NCI-H82 treated with DMSO at 0.1 percent for 48 hours (cell line): ENCODE measurements at regions not wholly inside any gene's neighbourhood (a gene's known extent, or its start where the extent isn't known, plus 50 kb on each side); places are given as distances from the start of the nearest gene placed in this dataset.
A peak's percentile ranks its signal among the peaks of the same experiment; 100 is the strongest.

ENCODE experiments used
- DNase-seq: peaks from one replicate; lab custom pipeline; 2025; ENCODE audit not compliant: unreplicated experiment; lab: John Stamatoyannopoulos, UW

- no peak for DNase-seq
These were observed 215.5 kb downstream of the IRX1 start for GRCh38 chr5:3811116-3811515.

GRCh38 chr5:3818624-3819023 is 223.0 kb downstream of the IRX1 start:
- no peak for DNase-seq

GRCh38 chr5:3825531-3826451 is 230.2 kb downstream of the IRX1 start:
- DNase-seq = no peak

DNA sequence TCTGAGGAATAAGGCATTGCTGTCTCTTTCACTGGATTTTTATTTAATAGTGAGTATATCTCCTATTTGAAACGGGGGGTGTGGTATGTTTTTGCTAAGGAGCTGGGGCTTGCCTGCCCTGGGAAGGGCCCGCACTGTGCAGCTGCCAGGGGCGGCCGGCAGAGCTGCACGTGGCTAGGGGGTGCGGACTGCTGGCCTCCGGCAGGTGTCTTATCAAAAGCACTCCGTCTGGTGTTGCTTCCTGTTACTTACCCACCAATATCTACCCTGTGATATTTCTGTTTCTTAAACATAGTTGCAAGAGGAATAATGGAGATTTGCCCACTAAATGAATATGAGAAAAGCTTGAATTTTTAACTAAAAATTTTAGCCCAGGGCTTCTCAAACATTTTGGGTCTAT is 232.0 kb downstream of the IRX1 start:
- no peak for DNase-seq

DNA sequence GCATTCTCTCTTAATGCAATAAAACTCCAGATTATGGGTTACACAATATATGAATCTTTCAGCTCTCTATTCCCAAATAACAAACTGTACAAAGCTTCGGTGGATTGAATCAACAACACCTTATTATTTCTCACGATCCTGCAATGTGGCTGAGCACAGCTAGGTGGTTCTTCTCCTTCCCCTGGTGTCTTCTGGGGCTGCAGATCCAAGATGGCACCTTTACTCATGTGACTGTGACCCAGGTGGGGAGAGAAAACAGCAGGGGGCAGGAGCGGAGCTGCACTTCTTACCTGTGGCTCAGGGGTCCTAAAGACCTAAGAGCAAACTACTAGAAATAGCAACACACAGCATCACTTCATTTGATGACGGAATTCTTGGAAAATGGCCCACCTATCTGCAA is 233.1 kb downstream of the IRX1 start:
- no peak for DNase-seq

- no peak for DNase-seq
These were observed 237.9 kb downstream of the IRX1 start for GRCh38 chr5:3833566-3833965.

GRCh38 chr5:3835811-3836210 is 240.2 kb downstream of the IRX1 start:
- DNase-seq = no peak

DNA sequence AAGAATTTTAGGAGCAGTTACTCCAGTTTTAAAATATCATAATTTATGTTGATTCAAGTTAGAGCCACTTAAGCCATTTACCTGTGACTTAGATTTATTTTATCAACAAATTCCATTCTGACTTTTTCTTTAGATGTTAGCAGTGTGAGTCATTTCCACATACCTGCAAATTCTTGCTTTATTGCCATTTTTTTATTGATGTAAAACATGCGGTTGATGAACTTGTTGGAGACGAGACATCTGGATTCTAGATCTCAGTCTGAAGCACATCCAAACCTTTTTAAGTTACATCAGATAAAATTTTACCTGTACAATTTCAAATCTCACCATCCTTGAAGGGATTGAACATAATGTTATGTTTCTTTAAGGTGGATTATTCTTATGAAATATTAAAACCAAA is 240.9 kb downstream of the IRX1 start:
- DNase-seq = no peak

DNA sequence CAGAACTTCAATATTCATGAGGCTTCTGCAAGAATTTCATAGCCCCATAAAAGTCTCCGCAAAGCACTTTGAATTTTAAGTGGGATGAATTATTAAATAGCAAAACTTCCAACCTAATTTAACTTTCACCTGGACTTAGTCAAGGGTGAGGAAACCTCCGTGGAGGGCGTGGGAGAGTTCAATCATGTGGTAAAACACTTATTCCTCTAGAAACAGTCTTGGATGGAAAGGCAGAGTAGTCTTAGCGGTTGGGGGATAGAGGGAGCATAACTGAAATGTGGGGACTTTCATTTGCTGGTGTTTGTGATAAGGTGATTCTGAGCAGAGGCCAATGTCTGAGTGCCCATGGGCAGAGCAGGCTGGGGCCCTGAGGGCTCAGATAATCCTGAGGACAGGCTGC is 241.9 kb downstream of the IRX1 start:
- no peak for DNase-seq

DNA sequence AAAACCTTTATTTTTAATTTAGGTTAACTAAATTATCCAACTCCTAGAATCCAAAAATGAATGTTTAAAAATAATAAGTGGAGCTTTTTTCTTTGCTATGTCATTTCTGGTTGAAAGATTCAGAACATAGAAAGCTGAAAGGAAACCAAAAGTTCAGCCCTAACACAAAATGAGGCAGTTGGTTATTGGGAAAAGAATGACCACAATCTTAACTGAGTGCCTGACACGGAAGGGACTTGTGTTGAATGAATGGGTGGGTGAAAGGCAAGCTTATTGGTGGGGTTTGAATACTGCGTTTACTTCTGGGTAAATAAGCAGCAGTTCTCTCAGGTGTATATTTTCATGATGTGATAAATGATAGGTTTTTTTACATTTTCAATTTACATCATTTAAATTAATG is 243.5 kb downstream of the IRX1 start:
- no peak for DNase-seq

DNA sequence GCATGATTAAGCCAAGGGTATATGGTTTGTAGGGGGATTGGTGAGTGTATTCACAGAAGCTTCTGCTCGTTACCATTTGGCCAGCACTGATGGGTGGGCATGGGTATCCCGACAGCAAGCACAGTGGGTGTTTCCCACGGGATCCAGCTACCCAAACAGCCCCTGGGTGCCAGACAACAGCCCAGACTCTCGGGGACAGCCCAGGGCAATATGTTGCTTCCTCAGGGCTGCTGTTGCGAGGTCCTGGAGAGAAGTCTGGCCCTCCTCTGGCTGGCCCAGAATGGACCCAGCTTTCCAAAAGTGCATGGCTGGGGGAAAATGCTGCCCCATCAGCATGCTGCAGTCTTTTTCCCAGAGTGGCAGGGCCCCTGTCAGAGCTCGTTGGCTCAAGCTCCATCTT is 247.0 kb downstream of the IRX1 start:
- no peak for DNase-seq

GRCh38 chr5:3843706-3844105 is 248.1 kb downstream of the IRX1 start:
- no peak for DNase-seq

GRCh38 chr5:3844266-3844665 is 248.6 kb downstream of the IRX1 start:
- DNase-seq = no peak

DNA sequence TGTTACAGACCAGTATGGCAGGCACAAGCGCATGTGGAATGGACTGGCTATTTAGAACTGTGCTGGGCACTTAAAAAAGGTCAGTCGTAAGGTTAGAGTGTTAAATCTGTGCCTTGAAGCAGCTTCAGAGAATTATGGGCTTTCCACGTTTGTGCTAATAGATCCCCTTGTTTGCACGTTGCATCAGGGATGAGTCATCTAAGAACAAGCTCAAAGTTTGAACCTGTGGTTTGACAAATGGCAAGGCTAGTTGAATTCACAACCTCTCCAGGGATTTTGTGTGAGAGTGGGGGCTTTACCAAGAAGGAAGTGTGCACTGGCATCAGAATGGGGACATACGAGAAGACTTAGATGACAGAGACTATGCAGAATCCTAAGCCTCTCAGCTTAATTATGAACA is 249.6 kb downstream of the IRX1 start:
- no peak for DNase-seq

- DNase-seq = no peak
These were observed 256.7 kb downstream of the IRX1 start for GRCh38 chr5:3852161-3852916.

DNA sequence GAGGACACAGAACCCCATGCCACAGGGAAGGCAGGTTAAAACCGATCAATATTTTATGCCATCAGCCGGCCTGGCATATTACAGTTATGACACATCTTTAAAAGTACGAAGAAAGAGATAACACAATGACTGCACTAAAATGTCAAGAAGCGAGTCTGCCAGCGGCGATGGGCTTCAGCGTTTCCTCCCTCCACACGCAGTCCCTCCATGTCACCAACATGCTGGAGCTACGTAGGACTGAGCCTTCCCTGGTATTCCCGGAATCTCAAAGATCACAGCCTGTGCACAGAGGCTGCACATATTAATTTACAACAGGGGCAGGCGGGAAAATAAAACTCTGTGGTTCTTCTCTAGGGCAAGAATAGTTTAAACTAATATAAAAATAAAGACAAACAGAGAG is 257.7 kb downstream of the IRX1 start:
- DNase-seq = no peak

- peak; percentile 2 for DNase-seq
These were observed 258.7 kb downstream of the IRX1 start for GRCh38 chr5:3854188-3854821.

- no peak for DNase-seq
These were observed 260.4 kb downstream of the IRX1 start for GRCh38 chr5:3856036-3856435.

- no peak for DNase-seq
These were observed 262.9 kb downstream of the IRX1 start for GRCh38 chr5:3858524-3858923.

- no peak for DNase-seq
These were observed 267.3 kb downstream of the IRX1 start for GRCh38 chr5:3862906-3863305.

GRCh38 chr5:3875144-3875543 is 279.5 kb downstream of the IRX1 start:
- DNase-seq = no peak

DNA sequence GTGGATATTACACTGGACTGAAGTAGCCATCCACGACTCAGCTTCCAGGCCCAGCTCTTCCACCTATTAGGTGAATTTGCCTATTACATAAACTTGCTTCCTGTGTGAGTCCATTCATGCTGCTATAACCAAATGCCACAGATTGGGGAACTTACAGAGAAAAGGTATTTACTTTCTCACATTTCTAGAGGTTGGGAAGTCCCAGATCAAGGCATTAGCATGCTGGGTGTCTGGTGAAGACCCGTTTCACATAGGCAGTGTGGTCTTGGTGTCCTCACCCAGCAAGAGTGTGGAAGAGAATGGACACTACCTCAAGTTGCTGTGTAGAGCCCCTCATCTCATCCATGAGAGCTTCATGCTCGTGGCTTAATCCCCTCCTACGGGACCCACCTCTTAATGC is 282.6 kb downstream of the IRX1 start:
- no peak for DNase-seq
